ENCODE measurements at regions not wholly inside any gene's neighbourhood (a gene's known extent, or its start where the extent isn't known, plus 50 kb on each side); places are given as distances from the start of the nearest gene placed in this dataset.

- TF ChIP-seq CTCF (IDR thresholded peaks at IDR 0.05; ENCODE audit: extremely low read depth in 1 of 2, insufficient read depth in 1 of 2, low read depth in 1 of 2, low read length in 2 of 2): no peak
- no peak for TF ChIP-seq POLR2A (IDR thresholded peaks at IDR 0.05; ENCODE audit: low read depth, low read length)
- no peak for TF ChIP-seq GATA2 (IDR thresholded peaks at IDR 0.05; ENCODE audit: insufficient read depth, insufficient read length, low read depth, low read length)
- TF ChIP-seq FOS (IDR thresholded peaks at IDR 0.05; ENCODE audit: borderline replicate concordance, insufficient read depth, low read length): no peak
- TF ChIP-seq POLR2AphosphoS5 (IDR thresholded peaks at IDR 0.05; ENCODE audit: insufficient read depth, low read depth, low read length): no peak
Observed at GRCh38 chr2:9150568-9150900, 56.1 kb upstream of the ASAP2 start.
